Cardiac muscle cell (in vitro differentiated cells and primary cell): ENCODE measurements at regions not wholly inside any gene's neighbourhood (a gene's known extent, or its start where the extent isn't known, plus 50 kb on each side); places are given as distances from the start of the nearest gene placed in this dataset.

Experiments used
- DNase-seq, 2 donors: peaks; one replicate each; pipeline versions ENCODE4 v3.0.0 to v3.0.0-alpha.2; 2010 to 2017; ENCODE audit warnings: low read depth in 1 of 2, low spot score in 1 of 2
- H3K27ac ChIP-seq: fragments of 200-600 bp; sonication (generic); 2 replicates; pipeline ENCODE4 v1.5.1; 2016
- H3K27me3 ChIP-seq: fragments of 200-600 bp; sonication (generic); 2 replicates; pipeline ENCODE4 v1.6.0; 2016; ENCODE audit warnings: control low read depth
- H3K36me3 ChIP-seq: fragments of 200-600 bp; sonication (generic); 2 replicates; pipeline ENCODE4 v1.5.1; 2016; ENCODE audit warnings: control low read depth
- H3K4me1 ChIP-seq: fragments of 200-600 bp; sonication (generic); 2 replicates; pipeline ENCODE4 v1.8.1; 2017; ENCODE audit warnings: low read depth, mild to moderate bottlenecking, mixed run types
- H3K4me3 ChIP-seq: fragments of 200-600 bp; sonication (generic); 2 replicates; pipeline ENCODE4 v1.5.1; 2016; ENCODE audit warnings: mild to moderate bottlenecking
- H3K9me3 ChIP-seq: fragments of 200-600 bp; sonication (generic); 2 replicates; pipeline ENCODE4 v1.5.1; 2017; ENCODE audit warnings: low read depth, mild to moderate bottlenecking, control low read depth
- CTCF ChIP-seq: IDR thresholded peaks from 2 replicates; pipeline ENCODE4 v1.5.1; 2012; ENCODE audit warnings: low read depth, mild to moderate bottlenecking, low read length

- Histone ChIP-seq H3K27ac (no peak overlapping the region), H3K36me3 (no peaks in the 10 kb centered on the region), H3K9me3 (peaks cover 1% of the 10 kb centered on the region), H3K4me1 (no peaks in the 10 kb centered on the region), H3K27me3 (no peaks in the 10 kb centered on the region), H3K4me3 (no peak overlapping the region)
- no peak for TF ChIP-seq CTCF
- DNase-seq = no peak
Observed at GRCh38 chr4:17134100-17134499, 235.7 kb upstream of the LDB2 start.

GRCh38 chr4:17132226-17132625 lies 233.8 kb upstream of the LDB2 start:
- no peak for DNase-seq
- H3K4me1 ChIP-seq = no peaks in the 10 kb centered on the region
- TF ChIP-seq CTCF = no peak

GRCh38 chr4:17128268-17128667 lies 229.8 kb upstream of the LDB2 start:
- TF ChIP-seq CTCF = no peak
- H3K4me3 ChIP-seq = no peak overlapping the region
- no peak overlapping the region for H3K27ac ChIP-seq
- H3K36me3 ChIP-seq = no peaks in the 10 kb centered on the region
- no peaks in the 10 kb centered on the region for H3K9me3 ChIP-seq
- no peaks in the 10 kb centered on the region for H3K27me3 ChIP-seq
- DNase-seq = peak in 1 of 2 donors; percentile 81
- H3K4me1 ChIP-seq = no peaks in the 10 kb centered on the region

More at GRCh38 chr4:17132226-17132625, 233.8 kb upstream of the LDB2 start:
- Histone ChIP-seq H3K9me3 (no peaks in the 10 kb centered on the region), H3K27ac (no peak overlapping the region), H3K27me3 (no peaks in the 10 kb centered on the region), H3K36me3 (no peaks in the 10 kb centered on the region), H3K4me3 (no peak overlapping the region)

GRCh38 chr4:17126321-17126966 lies 228.0 kb upstream of the LDB2 start:
- DNase-seq = no peak
- Histone ChIP-seq H3K4me3 (no peak overlapping the region), H3K27ac (no peak overlapping the region)

GRCh38 chr4:17124767-17125166 lies 226.3 kb upstream of the LDB2 start:
- Histone ChIP-seq H3K4me3 (no peak overlapping the region), H3K9me3 (no peaks in the 10 kb centered on the region), H3K27me3 (no peaks in the 10 kb centered on the region), H3K4me1 (no peaks in the 10 kb centered on the region), H3K36me3 (no peaks in the 10 kb centered on the region), H3K27ac (no peak overlapping the region)
- DNase-seq = no peak
- peak; percentile 31 for TF ChIP-seq CTCF

More at GRCh38 chr4:17126321-17126966, 228.0 kb upstream of the LDB2 start:
- no peak for TF ChIP-seq CTCF
- Histone ChIP-seq H3K4me1 (no peaks in the 10 kb centered on the region), H3K9me3 (no peaks in the 10 kb centered on the region), H3K27me3 (no peaks in the 10 kb centered on the region), H3K36me3 (no peaks in the 10 kb centered on the region)

- no peak overlapping the region for H3K4me3 ChIP-seq
- H3K9me3 ChIP-seq = no peaks in the 10 kb centered on the region
- H3K27ac ChIP-seq = no peak overlapping the region
- DNase-seq = peak in 1 of 2 donors; percentile 57
- no peak for TF ChIP-seq CTCF
- H3K4me1 ChIP-seq = no peaks in the 10 kb centered on the region
- no peaks in the 10 kb centered on the region for H3K36me3 ChIP-seq
- no peaks in the 10 kb centered on the region for H3K27me3 ChIP-seq
Observed at GRCh38 chr4:17120761-17121160, 222.3 kb upstream of the LDB2 start.
